Lower leg skin (tissue), 3 donors: ENCODE measurements at regions not wholly inside any gene's neighbourhood (a gene's known extent, or its start where the extent isn't known, plus 50 kb on each side); places are given as distances from the start of the nearest gene placed in this dataset.

Experiments
- CTCF ChIP-seq, 3 donors: fragments of 450-650 bp; IDR thresholded peaks; one replicate each; pipeline ENCODE4 v1.5.1; 2016; ENCODE audit warnings: antibody characterized with exemption in 3 of 3, mild to moderate bottlenecking in 3 of 3, moderate library complexity in 2 of 3
- POLR2A ChIP-seq, 2 donors: fragments of 450-650 bp; IDR thresholded peaks; one replicate each; pipeline ENCODE4 v1.6.1; 2016 to 2017; ENCODE audit warnings: antibody characterized with exemption in 2 of 2, mild to moderate bottlenecking in 1 of 2, moderate library complexity in 1 of 2

DNA sequence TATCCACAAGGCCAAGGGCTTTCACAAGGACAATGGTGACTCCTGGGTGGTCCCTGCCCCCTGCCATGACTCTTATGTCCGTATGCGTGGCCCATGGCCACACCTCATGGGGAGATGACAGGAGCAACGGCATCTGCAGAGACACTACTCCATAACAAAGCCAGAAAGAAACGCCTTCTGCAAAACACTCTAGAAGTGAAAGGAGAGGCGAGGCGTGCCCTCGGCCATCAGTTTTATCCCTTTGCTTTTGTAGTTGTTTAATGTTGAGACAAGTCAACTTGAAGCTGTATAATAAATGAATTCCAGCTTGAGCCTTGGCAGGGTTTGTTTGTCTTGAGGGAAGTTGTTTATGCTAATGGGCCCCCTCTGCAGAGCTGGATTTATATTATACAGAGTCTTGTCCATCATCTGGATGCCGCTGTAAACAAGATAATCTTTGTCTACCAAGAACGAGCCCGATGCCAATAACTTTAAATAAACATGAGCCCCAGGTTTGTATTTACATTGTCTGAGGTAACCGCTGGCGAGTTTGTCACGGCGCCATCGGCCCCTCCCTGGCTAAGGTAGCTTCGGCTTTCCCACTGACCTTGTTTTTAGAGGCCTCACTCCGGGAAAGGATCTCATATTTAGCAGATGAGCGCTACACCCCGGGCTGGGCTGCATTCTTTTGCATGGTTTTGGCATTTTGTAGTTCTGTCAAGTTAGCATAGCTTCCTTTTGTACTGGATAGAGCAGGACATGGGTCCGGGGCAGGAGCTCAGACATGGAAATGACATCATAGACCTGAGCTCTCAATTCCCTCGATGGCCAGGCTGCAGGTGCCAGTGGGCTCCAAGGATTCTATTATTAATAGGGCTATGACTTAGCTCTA is 165.3 kb downstream of the ERCC6L2 start:
- no peak for TF ChIP-seq CTCF (IDR thresholded peaks at IDR 0.05)
- TF ChIP-seq POLR2A (IDR thresholded peaks at IDR 0.05): no peak
